Stimulated activated CD8-positive, alpha-beta memory T cell treated with anti-CD3 and anti-CD28 coated beads, Interleukin-7, amount 100 ng/mL, for 24 hours (primary cell): ENCODE measurements at regions not wholly inside any gene's neighbourhood (a gene's known extent, or its start where the extent isn't known, plus 50 kb on each side); places are given as distances from the start of the nearest gene placed in this dataset.
A peak's percentile ranks its signal among the peaks of the same experiment; 100 is the strongest.

Experiments
- DNase-seq: peaks from one replicate; pipeline ENCODE4 v3.0.0-alpha.2; 2020; ENCODE audit warnings: low read depth

DNA sequence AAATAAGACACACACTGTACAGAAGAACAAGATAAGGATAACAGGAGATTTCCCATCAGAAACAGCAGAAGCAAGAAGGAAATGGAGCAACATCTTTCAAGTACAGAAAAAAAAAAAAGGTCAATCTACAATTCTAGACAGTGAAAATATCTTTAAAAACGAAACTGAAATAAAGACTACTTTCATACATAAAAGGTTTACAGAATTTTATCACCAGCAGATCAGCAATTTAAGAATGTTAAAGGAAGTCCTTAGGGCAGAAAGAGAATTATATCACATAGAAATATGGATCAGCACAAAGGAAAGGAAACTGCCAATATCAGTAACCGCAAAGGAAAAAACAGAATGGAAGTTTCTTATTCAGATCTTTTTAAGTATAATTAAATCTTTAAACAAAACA is 931.0 kb downstream of the EPHA4 start:
- DNase-seq, result no peak

DNA sequence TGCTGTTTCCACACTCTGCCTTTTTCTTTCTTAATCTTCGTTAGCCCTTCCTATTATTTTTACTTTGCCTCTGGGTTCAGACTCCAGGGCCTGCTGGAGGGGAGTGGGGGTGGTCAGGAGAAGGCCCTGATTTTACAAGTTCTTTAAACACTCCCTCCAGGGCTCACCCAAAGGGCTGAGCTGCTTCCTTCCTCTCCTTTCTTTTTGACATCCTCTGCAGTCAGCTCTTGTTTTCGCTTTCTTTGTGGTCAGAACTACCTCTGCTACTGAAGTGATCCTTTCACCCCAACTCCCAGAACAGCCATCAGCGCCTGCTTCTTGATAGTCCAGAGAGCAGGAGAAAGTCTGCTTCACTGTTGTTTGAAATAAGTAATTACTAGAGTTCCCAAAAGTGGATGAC is 925.7 kb downstream of the EPHA4 start:
- DNase-seq, result no peak

DNA sequence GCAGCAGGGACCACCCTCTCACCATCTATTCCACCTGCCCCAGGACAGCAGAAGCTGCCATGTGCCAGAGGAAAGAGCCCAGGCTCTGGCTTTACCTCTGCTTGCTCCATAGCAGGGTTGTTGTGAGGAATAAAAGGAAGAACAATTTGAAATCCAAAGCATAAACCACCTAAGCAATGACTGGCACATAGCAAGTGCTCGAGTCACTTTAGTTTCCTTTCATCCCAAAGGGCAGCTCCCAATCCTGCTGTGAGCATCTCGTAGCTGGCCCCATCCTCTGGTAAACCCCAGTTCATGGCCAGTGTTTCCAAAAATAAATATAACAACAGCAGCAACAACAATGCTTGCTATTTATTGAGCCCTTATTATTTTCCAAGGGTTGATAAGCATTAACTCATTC is 923.5 kb downstream of the EPHA4 start:
- no peak for DNase-seq

DNA sequence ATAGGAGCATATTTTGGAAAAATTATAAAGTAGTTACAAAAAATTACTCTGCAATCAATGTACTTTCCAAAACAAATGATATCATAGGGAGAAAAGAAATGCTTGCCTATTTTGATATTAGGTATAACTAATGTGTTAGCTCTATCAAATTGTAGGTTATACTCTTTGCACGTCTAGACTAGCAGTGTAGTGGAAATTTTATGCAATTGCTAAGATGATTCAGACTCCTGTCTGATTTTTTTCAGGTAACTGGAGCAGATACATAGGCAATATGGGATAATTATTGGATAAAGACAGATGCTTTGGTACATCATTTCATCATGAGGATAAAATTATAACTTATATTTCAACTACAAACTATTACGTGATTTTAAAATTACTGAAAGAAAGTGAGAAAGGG is 918.3 kb downstream of the EPHA4 start:
- no peak for DNase-seq

DNA sequence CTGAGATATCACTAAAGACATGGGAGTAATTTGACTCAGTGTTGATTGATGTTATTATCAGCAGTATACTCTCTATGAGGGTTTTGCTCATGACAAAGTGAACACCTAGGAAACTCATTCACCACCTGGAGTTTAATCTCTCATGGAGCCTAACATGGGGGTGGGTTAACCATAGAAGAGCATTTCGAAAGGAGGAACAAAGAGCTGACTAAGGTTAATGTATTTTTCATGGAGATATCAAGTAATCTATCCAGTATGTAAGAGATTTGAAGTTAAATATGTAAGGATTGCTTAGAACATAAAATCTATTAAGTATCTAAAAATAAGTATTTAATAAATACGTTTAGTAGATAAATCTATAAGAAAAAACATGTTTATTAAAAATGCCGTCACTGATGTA is 917.8 kb downstream of the EPHA4 start:
- DNase-seq, result no peak

DNA sequence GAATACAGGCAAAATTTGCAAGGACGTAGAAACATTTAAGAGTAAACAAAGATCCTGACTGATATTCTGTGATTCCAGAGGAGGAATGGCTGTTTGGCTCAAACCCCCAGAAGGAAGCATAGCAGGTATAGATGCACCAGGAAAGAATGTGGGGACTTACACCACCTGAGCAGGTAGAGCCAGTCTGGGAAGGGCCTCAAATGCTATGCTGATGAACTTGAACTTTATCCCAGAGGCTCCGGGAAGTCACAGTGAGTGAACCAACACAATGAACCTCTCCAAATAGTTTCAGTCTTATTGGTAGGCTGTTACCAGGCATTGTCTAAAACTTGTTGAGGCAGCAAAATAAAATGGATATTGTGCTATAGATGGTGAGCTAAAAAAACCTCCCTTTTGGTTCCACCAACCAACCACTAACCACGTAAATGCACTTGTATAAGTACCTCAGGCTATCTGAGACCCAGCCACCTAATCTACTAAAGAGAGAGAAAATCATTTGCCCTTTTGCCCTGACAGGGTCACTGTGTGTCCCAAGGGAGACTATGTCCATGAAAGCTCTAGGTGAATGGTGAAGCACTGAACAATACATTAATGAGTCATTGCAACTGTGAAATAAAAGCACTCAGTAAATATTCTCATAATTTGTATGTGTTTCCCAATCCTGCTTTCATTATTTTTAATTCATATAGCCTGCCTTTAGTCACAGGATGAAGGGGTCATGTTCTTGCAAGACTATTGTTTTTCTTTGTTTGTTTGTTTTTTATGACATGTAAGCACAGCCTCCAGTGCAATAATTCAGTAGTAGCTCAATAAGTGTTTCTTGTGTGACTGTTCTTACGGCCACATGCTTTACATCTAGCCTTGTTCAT is 911.6 kb downstream of the EPHA4 start:
- DNase-seq, result no peak

DNA sequence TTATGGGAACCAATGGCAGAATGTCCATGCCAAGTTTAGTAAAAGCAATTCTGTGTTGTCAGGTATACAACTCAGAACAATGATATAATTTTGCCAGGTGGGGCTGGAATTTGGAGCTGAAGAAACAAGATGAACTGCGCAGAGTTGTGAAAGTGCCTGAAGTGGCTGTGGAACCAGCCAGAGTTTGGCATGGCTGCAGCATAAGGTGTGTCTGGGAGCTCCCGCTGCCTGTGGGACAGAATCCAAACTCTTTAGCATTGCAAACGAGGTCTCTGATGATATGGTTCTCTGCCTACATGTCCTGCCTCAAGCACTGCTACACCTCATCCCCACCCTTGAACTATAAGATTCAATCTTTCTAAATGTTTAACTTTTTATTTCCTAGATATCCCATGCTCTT is 909.7 kb downstream of the EPHA4 start:
- DNase-seq, result no peak

DNA sequence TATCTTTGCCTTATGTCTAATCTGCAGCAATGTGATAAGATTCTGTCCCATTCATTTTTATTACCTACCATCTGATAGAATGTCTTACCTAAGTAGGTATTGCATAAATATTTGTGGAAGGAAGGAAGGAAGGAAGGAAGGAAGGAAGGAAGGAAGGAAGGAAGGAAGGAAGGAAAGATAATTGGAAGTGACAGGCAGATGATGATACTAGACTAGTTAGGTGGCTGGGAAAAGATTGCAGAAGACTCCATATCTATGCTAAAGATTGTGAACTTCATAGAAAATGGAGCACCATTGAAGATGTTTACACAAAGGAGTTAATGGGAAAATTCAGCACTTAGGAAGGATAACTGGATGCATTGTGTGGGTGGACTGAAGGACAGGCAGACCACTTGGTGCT is 909.0 kb downstream of the EPHA4 start:
- no peak for DNase-seq

DNA sequence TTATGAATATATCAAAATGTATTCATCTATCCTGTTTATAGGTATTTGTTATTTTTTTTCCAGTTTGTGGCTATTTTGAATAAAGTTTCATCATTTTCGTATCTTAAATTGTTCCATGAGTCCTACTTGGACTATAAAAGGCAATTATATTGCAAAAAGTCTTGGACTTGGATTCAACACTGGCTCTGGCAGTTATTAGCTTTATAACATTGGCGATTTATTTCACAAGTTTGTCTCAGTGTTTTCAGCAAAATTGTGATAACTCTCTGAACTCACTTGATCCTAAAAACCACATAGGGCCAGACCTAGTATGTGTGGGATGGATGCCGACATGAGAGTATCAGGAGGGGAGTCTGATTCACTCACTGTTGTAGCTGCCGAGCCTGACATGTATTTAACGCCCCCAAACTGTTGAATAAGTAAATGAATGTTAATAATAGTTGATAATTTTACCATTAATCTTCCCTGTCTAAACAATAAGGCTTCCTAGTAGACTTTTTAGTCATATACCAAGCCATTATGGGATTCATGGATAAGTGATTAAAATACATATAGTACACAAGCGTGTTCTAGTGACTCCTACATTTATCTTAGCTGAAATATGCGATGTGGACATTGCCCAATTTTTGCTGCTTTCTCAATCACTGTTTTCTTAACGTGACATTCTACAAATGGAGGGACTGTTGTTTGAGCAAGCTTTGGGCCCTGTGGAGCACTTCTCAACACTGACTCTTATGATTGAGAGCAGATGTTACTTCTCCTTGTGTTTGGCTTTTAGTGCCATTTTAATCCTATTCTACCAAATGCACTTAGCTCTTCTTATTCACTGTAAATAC is 907.6 kb downstream of the EPHA4 start:
- DNase-seq, result no peak

DNA sequence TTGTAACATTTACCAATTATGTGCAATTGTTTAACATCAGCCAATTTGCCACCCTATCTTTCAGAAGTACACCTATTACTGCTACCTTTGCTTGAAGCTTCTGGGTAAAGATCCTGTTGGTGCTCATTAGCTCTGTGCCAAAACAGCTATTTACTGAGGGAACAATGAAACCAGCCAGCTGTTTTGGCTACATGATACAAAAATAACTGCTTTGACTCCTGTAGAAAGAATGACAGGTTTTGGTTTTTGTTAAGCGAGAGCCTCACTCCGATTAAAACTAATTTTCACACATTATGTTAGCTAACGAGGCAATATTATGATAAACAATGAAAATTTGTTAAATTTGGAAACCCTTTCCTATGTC is 907.0 kb downstream of the EPHA4 start:
- DNase-seq, result no peak

DNA sequence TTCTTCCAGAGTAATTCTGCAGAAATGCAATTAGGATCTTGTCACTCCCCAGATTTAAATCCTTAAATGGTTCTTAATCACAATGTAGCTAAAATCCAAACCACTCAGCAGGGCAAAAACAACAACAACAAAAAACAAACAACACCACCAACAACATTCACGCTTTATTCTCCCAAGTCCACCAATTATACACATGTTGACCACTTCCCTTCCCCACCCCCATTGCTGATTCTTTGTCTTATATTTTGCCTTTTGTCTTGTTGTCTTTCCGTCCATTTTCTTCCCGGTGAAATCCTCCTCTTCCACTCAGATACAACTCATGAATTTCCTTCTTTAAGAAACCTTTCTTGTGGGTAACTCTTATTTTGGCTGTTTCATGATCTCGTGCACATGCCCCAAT is 902.8 kb downstream of the EPHA4 start:
- DNase-seq, result no peak

DNA sequence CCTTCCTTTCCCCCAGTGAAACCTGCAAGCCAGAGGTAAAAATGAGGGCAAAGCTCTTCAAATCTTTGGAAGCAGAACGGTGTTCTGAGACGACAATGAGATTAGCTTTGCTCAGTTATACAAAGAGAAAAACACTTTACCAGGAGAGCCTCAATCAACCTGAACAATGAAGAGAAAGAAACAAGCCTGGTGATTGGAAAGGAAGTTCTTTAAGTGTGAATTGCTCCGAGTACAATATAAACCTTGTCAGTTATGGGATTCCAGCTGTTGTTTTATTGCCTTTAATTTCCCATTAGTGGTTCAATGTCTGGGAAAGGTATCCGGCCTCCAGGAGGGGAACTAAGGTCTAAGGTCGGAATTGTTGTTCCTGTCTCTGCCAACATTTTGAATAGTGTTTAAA is 901.6 kb downstream of the EPHA4 start:
- DNase-seq, result no peak

DNA sequence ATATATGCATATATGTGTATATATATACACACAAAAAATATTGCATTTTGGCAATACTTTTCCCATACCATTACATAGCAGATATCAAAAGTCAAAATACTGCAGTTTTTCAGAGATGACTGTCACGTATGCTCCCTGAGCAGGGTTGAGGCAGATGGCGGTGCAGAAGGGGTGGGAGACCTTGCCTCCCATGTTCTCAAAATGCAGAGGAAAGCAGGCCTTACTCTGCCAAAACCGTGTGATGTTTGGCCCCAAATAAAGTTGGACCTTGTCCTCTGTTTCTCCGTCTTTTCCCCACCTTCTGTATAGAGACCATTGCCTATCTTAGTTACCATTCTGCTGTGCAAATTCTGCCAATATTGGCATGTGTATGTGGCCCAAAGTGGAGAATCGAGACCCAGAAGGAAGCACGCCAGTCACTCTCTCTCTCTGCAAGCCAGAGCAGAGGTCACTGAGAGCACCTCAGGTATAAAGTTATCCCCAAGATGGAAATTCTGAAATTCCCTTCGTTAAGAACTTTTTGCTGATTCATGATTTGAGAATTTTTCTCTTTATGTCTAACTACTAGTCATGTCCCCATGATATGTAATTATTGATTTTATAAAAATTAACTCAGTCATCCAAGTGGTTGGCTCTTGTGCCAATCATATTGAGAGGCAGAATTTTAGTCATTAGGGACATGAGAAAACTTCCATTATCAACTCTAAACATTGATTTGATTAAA is 898.8 kb downstream of the EPHA4 start:
- DNase-seq, result no peak

DNA sequence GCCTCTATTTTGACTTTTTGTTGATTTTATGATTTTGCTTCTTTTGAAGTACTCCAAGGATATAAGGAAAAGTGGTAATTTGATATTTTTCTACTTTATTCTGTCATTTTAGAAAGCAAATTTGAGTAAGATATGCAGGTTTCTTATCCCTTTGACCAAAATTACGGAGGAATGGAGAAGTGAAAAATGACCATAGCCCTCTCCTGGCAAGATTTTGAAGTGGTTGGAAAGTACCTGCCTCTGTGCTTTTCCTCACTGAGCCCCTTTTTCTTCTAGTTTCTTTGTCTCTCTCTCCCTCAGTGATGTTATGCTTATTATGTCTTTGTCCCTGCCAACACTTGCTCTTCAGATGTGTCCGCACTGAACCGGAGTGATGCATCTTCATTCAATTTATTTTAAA is 898.1 kb downstream of the EPHA4 start:
- DNase-seq, result no peak

DNA sequence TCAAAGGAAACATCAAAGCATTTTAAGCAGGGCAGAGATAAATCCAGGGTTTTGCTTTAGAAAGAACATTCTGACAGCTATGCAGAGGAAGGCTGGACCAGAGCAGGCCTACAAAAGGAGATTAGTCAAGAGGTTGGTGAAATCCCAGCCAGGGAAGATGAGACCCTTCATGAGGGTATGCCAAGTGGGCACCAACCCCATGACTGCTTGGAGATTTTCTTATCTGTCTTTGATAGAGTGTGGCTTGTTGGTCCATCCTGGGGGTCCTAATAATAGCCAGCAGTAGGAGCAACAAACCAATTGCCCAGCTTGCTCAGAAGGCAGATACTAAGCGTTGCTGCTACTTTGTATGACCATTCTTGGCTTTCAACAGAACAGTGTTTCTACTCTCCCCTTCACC is 895.4 kb downstream of the EPHA4 start:
- DNase-seq, result no peak

DNA sequence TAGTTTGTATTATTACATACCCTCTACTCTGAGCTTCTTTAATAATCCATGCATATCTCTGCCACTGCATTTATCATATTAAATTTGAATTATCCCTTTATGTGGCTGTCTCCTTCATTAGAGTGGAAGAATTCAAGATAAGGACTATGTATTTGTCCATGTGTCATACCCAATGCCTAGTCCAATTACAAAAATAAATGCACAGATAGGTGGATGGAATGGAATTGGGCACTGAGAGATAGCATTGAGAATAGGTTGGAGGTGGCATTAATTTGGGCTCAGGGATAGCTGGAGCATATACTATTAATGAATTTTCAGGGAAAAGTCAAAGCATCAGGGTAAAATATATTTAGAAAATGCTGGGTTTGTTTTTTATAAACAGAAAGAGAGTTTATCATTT is 893.2 kb downstream of the EPHA4 start:
- no peak for DNase-seq

DNA sequence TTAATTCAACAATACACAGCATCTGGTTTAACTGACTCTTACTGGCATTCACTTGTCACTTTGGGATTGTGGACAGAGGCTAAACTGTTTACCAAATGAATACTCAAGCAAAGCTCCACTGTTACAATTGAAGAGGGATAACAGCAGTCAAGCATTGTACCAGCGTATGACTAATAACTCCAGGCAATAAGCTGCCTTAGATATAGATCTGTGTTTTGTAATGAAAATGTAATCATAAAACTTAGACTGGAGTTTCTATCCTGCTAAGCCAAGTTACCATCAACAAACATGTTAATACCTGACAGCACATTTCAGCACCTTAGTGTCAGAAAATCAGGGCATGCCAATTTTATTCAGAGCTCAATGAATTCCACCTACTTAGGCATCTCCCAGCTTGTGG is 889.5 kb downstream of the EPHA4 start:
- no peak for DNase-seq

DNA sequence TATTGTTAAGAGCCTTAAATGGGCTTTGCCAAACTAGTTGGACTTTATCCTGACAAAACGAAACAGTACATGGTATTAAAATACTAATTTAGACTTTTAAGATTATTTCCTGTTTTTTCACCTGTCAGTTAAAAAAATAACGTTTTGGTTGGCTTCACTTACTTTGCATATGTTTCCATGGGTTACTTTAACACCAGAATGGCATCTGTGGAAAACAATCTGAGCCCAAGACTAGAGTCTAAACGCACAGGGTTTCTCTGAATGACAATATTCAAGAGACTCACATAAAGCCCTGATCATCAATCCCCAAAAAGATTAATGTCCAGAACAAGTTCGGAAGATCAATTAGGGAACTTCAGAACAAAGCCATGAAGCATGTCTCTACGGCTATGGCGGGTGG is 888.0 kb downstream of the EPHA4 start:
- DNase-seq, result no peak

DNA sequence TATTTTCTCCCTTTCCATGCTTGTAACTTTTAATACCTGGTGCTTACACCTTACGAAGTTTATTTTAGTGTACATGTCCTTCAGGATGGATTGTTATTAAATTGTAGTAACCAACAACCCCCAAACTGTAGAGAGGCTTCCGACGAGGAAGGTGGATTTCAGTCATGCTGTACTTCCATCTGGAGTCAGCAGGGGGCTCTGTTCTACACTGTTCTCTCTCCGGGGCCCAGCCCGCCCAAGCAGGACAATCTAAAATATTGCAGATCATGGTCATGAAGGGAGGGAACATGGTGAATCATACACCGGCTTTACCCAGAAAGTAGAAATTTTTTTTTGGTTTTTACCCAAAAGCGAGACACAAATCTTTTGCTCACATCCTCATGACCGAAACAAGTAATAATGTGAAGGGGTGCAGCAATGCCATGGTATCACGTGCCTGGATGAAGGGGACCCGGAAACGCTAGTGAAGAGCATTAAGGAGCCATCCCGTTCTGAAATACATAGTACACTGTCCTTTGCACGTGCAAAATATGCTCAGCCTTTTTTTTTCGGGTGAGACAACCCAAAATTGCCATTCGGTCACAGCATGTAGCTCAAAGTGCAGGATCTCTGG is 884.8 kb downstream of the EPHA4 start:
- peak; percentile 29 for DNase-seq

DNA sequence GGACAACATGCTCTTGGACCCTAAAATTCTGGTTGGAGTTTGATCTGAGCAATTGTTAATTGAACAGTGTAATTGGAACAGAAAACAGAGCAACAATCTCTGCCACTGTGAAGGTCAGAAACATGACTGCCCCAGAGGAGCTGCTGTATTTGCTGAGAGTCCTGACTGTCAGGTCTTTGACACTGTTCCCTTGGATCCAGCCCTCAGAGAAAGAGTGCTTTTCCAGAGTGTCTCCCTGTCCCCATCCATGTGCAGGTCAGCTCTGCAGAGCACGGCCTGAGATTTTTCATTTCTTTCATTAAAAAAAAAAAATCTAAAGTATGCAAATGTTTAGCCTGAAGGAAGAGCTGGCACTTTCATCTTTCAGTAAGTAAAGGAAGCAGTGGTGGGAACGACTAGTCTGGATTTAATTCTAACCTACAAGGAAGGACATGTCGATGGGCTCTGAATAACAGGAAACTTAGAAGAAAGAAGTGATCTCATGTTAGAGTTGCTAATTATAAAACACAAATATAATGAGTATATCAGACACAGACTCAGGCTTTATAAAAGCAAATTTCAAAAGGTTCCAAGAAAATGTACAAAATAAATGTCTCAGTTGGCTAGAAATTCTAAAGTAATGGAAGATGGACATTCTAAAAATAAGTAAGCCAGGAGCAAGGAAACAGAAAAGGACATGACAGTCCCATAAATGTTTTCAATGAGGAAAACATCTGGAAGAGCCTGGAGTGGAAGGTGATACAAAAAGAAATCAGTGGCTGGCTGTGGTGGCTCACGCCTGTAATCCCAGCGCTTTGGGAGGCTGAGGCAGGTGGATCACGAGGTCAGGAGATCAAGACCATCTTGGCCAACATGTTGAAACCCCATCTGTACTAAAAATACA is 876.5 kb downstream of the EPHA4 start:
- no peak for DNase-seq

DNA sequence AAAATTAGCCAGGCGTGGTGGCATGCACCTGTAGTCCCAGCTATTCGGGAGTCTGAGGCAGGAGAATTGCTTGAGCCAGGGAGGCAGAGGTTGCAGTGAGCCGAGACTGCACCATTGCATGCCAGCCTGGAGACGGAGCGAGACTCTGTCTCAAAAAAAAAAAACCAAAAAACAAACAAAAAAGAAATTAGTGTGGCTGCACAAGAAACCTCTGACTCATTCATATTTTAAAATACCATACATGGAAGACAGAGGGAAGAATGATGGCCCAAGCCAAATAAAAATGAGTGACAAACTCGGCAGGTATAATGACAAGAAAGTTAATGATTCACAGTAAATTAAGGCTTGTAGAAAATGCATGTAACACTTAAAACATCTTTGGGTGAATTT is 875.8 kb downstream of the EPHA4 start:
- DNase-seq, result no peak
